ENCODE measurements at regions not wholly inside any gene's neighbourhood (a gene's known extent, or its start where the extent isn't known, plus 50 kb on each side); places are given as distances from the start of the nearest gene placed in this dataset.

GRCh38 chr3:67297715-67298475, 299.8 kb downstream of the KBTBD8 start:
- no peak for TF ChIP-seq CTCF (IDR thresholded peaks at IDR 0.05; ENCODE audit: control insufficient read depth, extremely low read depth, insufficient read depth)
- DNase-seq (ENCODE audit: low read depth), result no peak
- H3K4me3 ChIP-seq (ENCODE audit: low read depth, low read length), result no peak overlapping the region

GRCh38 chr3:67301556-67301955, 303.4 kb downstream of the KBTBD8 start:
- DNase-seq (ENCODE audit: low read depth), result no peak
- H3K4me3 ChIP-seq (ENCODE audit: low read depth, low read length), result no peak overlapping the region
- no peak for TF ChIP-seq CTCF (IDR thresholded peaks at IDR 0.05; ENCODE audit: control insufficient read depth, extremely low read depth, insufficient read depth)

- no peak for TF ChIP-seq CTCF (IDR thresholded peaks at IDR 0.05; ENCODE audit: control insufficient read depth, extremely low read depth, insufficient read depth)
- H3K4me3 ChIP-seq (ENCODE audit: low read depth, low read length), result no peak overlapping the region
- DNase-seq (ENCODE audit: low read depth), result no peak
Observed at GRCh38 chr3:67302489-67302888, 304.4 kb downstream of the KBTBD8 start.

- TF ChIP-seq CTCF (IDR thresholded peaks at IDR 0.05; ENCODE audit: control insufficient read depth, extremely low read depth, insufficient read depth), result no peak
- no peak for DNase-seq (ENCODE audit: low read depth)
- no peak overlapping the region for H3K4me3 ChIP-seq (ENCODE audit: low read depth, low read length)
Observed at GRCh38 chr3:67305160-67305559, 307.1 kb downstream of the KBTBD8 start.

GRCh38 chr3:67305922-67306321, 307.8 kb downstream of the KBTBD8 start:
- no peak overlapping the region for H3K4me3 ChIP-seq (ENCODE audit: low read depth, low read length)
- no peak for DNase-seq (ENCODE audit: low read depth)
- TF ChIP-seq CTCF (IDR thresholded peaks at IDR 0.05; ENCODE audit: control insufficient read depth, extremely low read depth, insufficient read depth), result no peak

GRCh38 chr3:67311440-67311839, 313.3 kb downstream of the KBTBD8 start:
- no peak overlapping the region for H3K4me3 ChIP-seq (ENCODE audit: low read depth, low read length)
- DNase-seq (ENCODE audit: low read depth), result no peak
- no peak for TF ChIP-seq CTCF (IDR thresholded peaks at IDR 0.05; ENCODE audit: control insufficient read depth, extremely low read depth, insufficient read depth)

- no peak for DNase-seq (ENCODE audit: low read depth)
- H3K4me3 ChIP-seq (ENCODE audit: low read depth, low read length), result no peak overlapping the region
- TF ChIP-seq CTCF (IDR thresholded peaks at IDR 0.05; ENCODE audit: control insufficient read depth, extremely low read depth, insufficient read depth), result no peak
Observed at GRCh38 chr3:67312155-67312554, 314.0 kb downstream of the KBTBD8 start.
